SK-N-SH (cell line): ENCODE measurements at regions not wholly inside any gene's neighbourhood (a gene's known extent, or its start where the extent isn't known, plus 50 kb on each side); places are given as distances from the start of the nearest gene placed in this dataset.

Experiments used
- EP300 ChIP-seq, 2 experiments: IDR thresholded peaks; 2 replicates each; pipeline versions ENCODE4 v1.4.0 to v1.6.1; 2012; ENCODE audit warnings: borderline replicate concordance in 1 of 2, low read depth in 1 of 2, low read length in 1 of 2
- GATA2 ChIP-seq: sonication (generic); formaldehyde crosslinking; IDR thresholded peaks from 2 replicates; pipeline ENCODE4 v1.5.0; 2020; ENCODE audit warnings: mild to moderate bottlenecking, missing genetic modification reagents
- NFIC ChIP-seq: IDR thresholded peaks from 2 replicates; pipeline ENCODE4 v1.4.0; 2012; ENCODE audit warnings: borderline replicate concordance
- ZBTB33 ChIP-seq: IDR thresholded peaks from 2 replicates; pipeline ENCODE4 v1.4.0; 2012; ENCODE audit warnings: low read depth, borderline replicate concordance
- TF ChIP-seq, protein P1 (sequence below): fragments of 150-350 bp; IDR thresholded peaks from 2 replicates; pipeline ENCODE4 v1.6.1; 2016; ENCODE audit warnings: mild to moderate bottlenecking, low read depth, low read length

- TF ChIP-seq EP300 (IDR thresholded peaks at IDR 0.05; ENCODE audit: borderline replicate concordance in 1 of 2, low read depth in 1 of 2, low read length in 1 of 2), result no peak
- no peak for TF ChIP-seq NFIC
- no peak for TF ChIP-seq GATA2 (CRISPR knock-in tag)
- no peak for TF ChIP-seq ZBTB33
- TF ChIP-seq, protein P1, sequence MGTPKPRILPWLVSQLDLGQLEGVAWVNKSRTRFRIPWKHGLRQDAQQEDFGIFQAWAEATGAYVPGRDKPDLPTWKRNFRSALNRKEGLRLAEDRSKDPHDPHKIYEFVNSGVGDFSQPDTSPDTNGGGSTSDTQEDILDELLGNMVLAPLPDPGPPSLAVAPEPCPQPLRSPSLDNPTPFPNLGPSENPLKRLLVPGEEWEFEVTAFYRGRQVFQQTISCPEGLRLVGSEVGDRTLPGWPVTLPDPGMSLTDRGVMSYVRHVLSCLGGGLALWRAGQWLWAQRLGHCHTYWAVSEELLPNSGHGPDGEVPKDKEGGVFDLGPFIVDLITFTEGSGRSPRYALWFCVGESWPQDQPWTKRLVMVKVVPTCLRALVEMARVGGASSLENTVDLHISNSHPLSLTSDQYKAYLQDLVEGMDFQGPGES, result no peak
These were observed 94.3 kb upstream of the AADACL2 start for GRCh38 chr3:151639418-151639740.
